H1 (cell line): ENCODE measurements at regions not wholly inside any gene's neighbourhood (a gene's known extent, or its start where the extent isn't known, plus 50 kb on each side); places are given as distances from the start of the nearest gene placed in this dataset.

Experiments
- CTCF ChIA-PET: fragments of 300-600 bp; sonication (Branson Sonifier 250); formaldehyde crosslinking; loops from one replicate; lab custom pipeline; 2021; ENCODE audit not compliant: partially characterized antibody; lab: Charles Lee
- POLR2A ChIA-PET: fragments of 300-600 bp; sonication (Branson Sonifier 250); formaldehyde crosslinking; loops from one replicate; lab custom pipeline; 2021; ENCODE audit warnings: inconsistent platforms; ENCODE audit not compliant: partially characterized antibody; lab: Charles Lee
- DNase-seq, 2 experiments: peaks; one replicate each; pipeline versions ENCODE4 v3.0.0 to v3.0.0-alpha.2; 2010 to 2022; ENCODE audit warnings: low spot score in 2 of 2, low read depth in 1 of 2, mixed read lengths in 1 of 2
- FAIRE-seq: peaks from 2 replicates; lab custom pipeline; 2011; peaks lifted over from hg19 to GRCh38; lab: Jason Lieb, UNC
- H2AFZ ChIP-seq: 2 replicates; pipeline ENCODE4 v1.8.1; 2012; ENCODE audit warnings: low read length, inconsistent platforms
- H2AK5ac ChIP-seq: 2 replicates; pipeline ENCODE4 v1.6.1; 2013; ENCODE audit warnings: low read depth, low read length
- H2BK120ac ChIP-seq: replicated peaks from 2 replicates; pipeline ENCODE3; 2013; ENCODE audit warnings: low read depth, low read length, inconsistent platforms
- H2BK12ac ChIP-seq: 2 replicates; pipeline ENCODE4 v1.6.1; 2013; ENCODE audit warnings: low read depth, low read length
- H2BK15ac ChIP-seq: 2 replicates; pipeline ENCODE4 v1.6.1; 2013; ENCODE audit warnings: low read length
- H2BK20ac ChIP-seq: 2 replicates; pipeline ENCODE4 v1.6.1; 2013; ENCODE audit warnings: low read length
- H2BK5ac ChIP-seq: 2 replicates; pipeline ENCODE4 v1.6.1; 2013; ENCODE audit warnings: low read depth, low read length
- H3K14ac ChIP-seq: 2 replicates; pipeline ENCODE4 v1.6.1; 2013; ENCODE audit warnings: inconsistent platforms; ENCODE audit not compliant: insufficient read length
- H3K18ac ChIP-seq: 2 replicates; pipeline ENCODE4 v1.6.1; 2013; ENCODE audit warnings: low read length; ENCODE audit errors: extremely low read depth
- H3K23ac ChIP-seq: 2 replicates; pipeline ENCODE4 v1.6.1; 2013; ENCODE audit warnings: inconsistent platforms; ENCODE audit not compliant: insufficient read length
- H3K23me2 ChIP-seq: 2 replicates; pipeline ENCODE4 v1.6.1; 2013; ENCODE audit warnings: low read depth, low read length
- H3K27ac ChIP-seq: 2 replicates; pipeline ENCODE4 v1.6.1; 2011; ENCODE audit warnings: low read depth, low read length, inconsistent platforms
- H3K27me3 ChIP-seq, 4 experiments: replicated peaks in 1 of 4; 1 replicate in 1 of 4; 2 replicates in 3 of 4; pipeline versions ENCODE4 v1.6.1 to v1.8.1; 2011 to 2013; ENCODE audit warnings: low read length in 3 of 4, mild to moderate bottlenecking in 3 of 4, inconsistent platforms in 2 of 4, mixed read lengths in 2 of 4, moderate library complexity in 1 of 4; ENCODE audit not compliant: control insufficient read depth in 3 of 4, insufficient read depth in 3 of 4; ENCODE audit errors: extremely low read depth in 1 of 4
- H3K36me3 ChIP-seq, 4 experiments: 2 replicates each; pipeline versions ENCODE4 v1.6.1 to v1.8.1; 2011 to 2013; ENCODE audit warnings: mild to moderate bottlenecking in 4 of 4, low read length in 3 of 4, moderate library complexity in 2 of 4, control low read depth in 1 of 4, inconsistent platforms in 1 of 4; ENCODE audit not compliant: insufficient read depth in 4 of 4, control insufficient read depth in 2 of 4
- H3K4ac ChIP-seq: replicated peaks from 2 replicates; pipeline ENCODE3; 2013; ENCODE audit warnings: low read length, low read depth, mixed read lengths, inconsistent platforms; ENCODE audit not compliant: insufficient read length
- H3K4me1 ChIP-seq, 4 experiments: replicated peaks in 1 of 4; 1 replicate in 1 of 4; 2 replicates in 3 of 4; pipeline versions ENCODE4 v1.6.1 to v1.8.1; 2011 to 2013; ENCODE audit warnings: low read length in 3 of 4, inconsistent platforms in 2 of 4, mixed read lengths in 1 of 4; ENCODE audit not compliant: insufficient read depth in 4 of 4, control insufficient read depth in 3 of 4
- H3K4me2 ChIP-seq, 2 experiments: 2 replicates each; pipeline versions ENCODE4 v1.6.1 to v1.8.1; 2011 to 2013; ENCODE audit warnings: low read depth in 2 of 2, low read length in 2 of 2, control low read depth in 1 of 2, inconsistent platforms in 1 of 2, mild to moderate bottlenecking in 1 of 2; ENCODE audit not compliant: insufficient read depth in 1 of 2
- H3K4me3 ChIP-seq, 4 experiments: fragments of 200-600, 300-600 bp in 1 of 4; sonication (generic), shearing (Covaris generic), sonication (Bioruptor Twin) in 1 of 4; 2 replicates each; pipeline versions ENCODE4 v1.5.1 to v1.8.1; 2011 to 2016; ENCODE audit warnings: low read length in 4 of 4, low read depth in 3 of 4, control low read depth in 2 of 4, inconsistent platforms in 2 of 4, mild to moderate bottlenecking in 2 of 4, mixed read lengths in 1 of 4, moderate library complexity in 1 of 4; ENCODE audit not compliant: insufficient read depth in 2 of 4; ENCODE audit errors: extremely low read depth in 1 of 4
- H3K56ac ChIP-seq: replicated peaks from 2 replicates; pipeline ENCODE3; 2013; ENCODE audit warnings: low read depth, mild to moderate bottlenecking, mixed read lengths, low read length, inconsistent platforms; ENCODE audit not compliant: insufficient read length
- H3K79me1 ChIP-seq: 2 replicates; pipeline ENCODE4 v1.6.1; 2013; ENCODE audit warnings: low read depth, low read length, control low read depth
- H3K79me2 ChIP-seq, 2 experiments: 2 replicates each; pipeline versions ENCODE4 v1.6.1 to v1.8.1; 2012 to 2013; ENCODE audit warnings: low read length in 2 of 2, mild to moderate bottlenecking in 2 of 2, inconsistent platforms in 1 of 2; ENCODE audit not compliant: insufficient read depth in 2 of 2, control insufficient read depth in 1 of 2
- H3K9ac ChIP-seq, 4 experiments: replicated peaks in 1 of 4; 1 replicate in 1 of 4; 2 replicates in 3 of 4; pipeline versions ENCODE4 v1.6.1 to v1.8.1; 2011 to 2013; ENCODE audit warnings: low read depth in 3 of 4, low read length in 3 of 4, control low read depth in 2 of 4, mild to moderate bottlenecking in 2 of 4, moderate library complexity in 2 of 4, inconsistent platforms in 1 of 4; ENCODE audit errors: extremely low read depth in 1 of 4
- H3K9me3 ChIP-seq, 2 experiments: 2 replicates each; pipeline versions ENCODE4 v1.6.1 to v1.8.1; 2012 to 2013; ENCODE audit warnings: mild to moderate bottlenecking in 2 of 2, moderate library complexity in 2 of 2, control low read depth in 1 of 2, inconsistent platforms in 1 of 2, low read depth in 1 of 2, low read length in 1 of 2, mixed read lengths in 1 of 2; ENCODE audit not compliant: insufficient read depth in 2 of 2
- H4K20me1 ChIP-seq, 2 experiments: replicated peaks in 1 of 2; 2 replicates each; pipeline versions ENCODE3 to v1.8.1; 2011 to 2013; ENCODE audit warnings: inconsistent platforms in 2 of 2, low read length in 2 of 2, mild to moderate bottlenecking in 1 of 2; ENCODE audit not compliant: insufficient read depth in 2 of 2, control insufficient read depth in 1 of 2
- H4K5ac ChIP-seq: 2 replicates; pipeline ENCODE4 v1.6.1; 2013; ENCODE audit warnings: low read length, low read depth, mixed read lengths, inconsistent platforms; ENCODE audit not compliant: insufficient read length
- H4K8ac ChIP-seq: 2 replicates; pipeline ENCODE4 v1.8.0; 2013; ENCODE audit warnings: mild to moderate bottlenecking, moderate library complexity, low read length, inconsistent platforms; ENCODE audit not compliant: insufficient read depth; ENCODE audit errors: extremely low read depth
- H4K91ac ChIP-seq: replicated peaks from 2 replicates; pipeline ENCODE3; 2013; ENCODE audit warnings: low read length, mixed read lengths, inconsistent platforms; ENCODE audit not compliant: insufficient read length
- ASH2L ChIP-seq: fragments of 200-600, 300-600 bp; sonication (generic); IDR thresholded peaks from one replicate; pipeline ENCODE4 v1.7.1; 2017; ENCODE audit warnings: low read length
- CBX8 ChIP-seq: fragments of 300-800, 300-1000 bp; sonication (generic); IDR thresholded peaks from 2 replicates; pipeline ENCODE4 v1.7.1; 2016; ENCODE audit warnings: low read depth, low read length, borderline replicate concordance
- CEBPB ChIP-seq: IDR thresholded peaks from 2 replicates; pipeline ENCODE4 v1.6.1; 2012; ENCODE audit warnings: low read depth, low read length
- CTBP2 ChIP-seq: IDR thresholded peaks from 2 replicates; pipeline ENCODE4 v1.7.0; 2011; ENCODE audit warnings: borderline replicate concordance, mild to moderate bottlenecking, moderate library complexity, mixed read lengths, low read length; ENCODE audit not compliant: insufficient read depth, insufficient read length
- CTCF ChIP-seq, 3 experiments: IDR thresholded peaks; 1 replicate in 2 of 3; 2 replicates in 1 of 3; pipeline versions ENCODE4 v1.5.1 to v1.6.1; 2011; ENCODE audit warnings: low read length in 3 of 3, mild to moderate bottlenecking in 3 of 3, inconsistent platforms in 2 of 3, low read depth in 1 of 3, moderate library complexity in 1 of 3; ENCODE audit not compliant: insufficient read depth in 1 of 3; ENCODE audit errors: control extremely low read depth in 1 of 3
- FOSL1 ChIP-seq: IDR thresholded peaks from 2 replicates; pipeline ENCODE4 v1.6.1; 2011; ENCODE audit warnings: mild to moderate bottlenecking, low read depth, low read length, moderate library complexity; ENCODE audit not compliant: insufficient read depth
- KDM1A ChIP-seq: fragments of 200-600, 300-600 bp; sonication (generic); IDR thresholded peaks from 2 replicates; pipeline ENCODE4 v1.7.1; 2016; ENCODE audit warnings: mild to moderate bottlenecking, low read length, borderline replicate concordance
- POLR2A ChIP-seq, 2 experiments: IDR thresholded peaks; 1 replicate in 1 of 2; 2 replicates in 1 of 2; pipeline ENCODE4 v1.6.1; 2011; ENCODE audit warnings: low read depth in 2 of 2, low read length in 2 of 2, mild to moderate bottlenecking in 2 of 2; ENCODE audit errors: control extremely low read depth in 1 of 2
- POU5F1 ChIP-seq: IDR thresholded peaks from 2 replicates; pipeline ENCODE4 v1.6.1; 2011; ENCODE audit warnings: low read depth, mild to moderate bottlenecking, low read length, moderate library complexity
- RNF2 ChIP-seq: fragments of 200-900, 300-1000 bp; sonication (generic); IDR thresholded peaks from 2 replicates; pipeline ENCODE4 v1.7.1; 2016; ENCODE audit warnings: borderline replicate concordance, low read depth, mild to moderate bottlenecking, antibody characterized with exemption, low read length; ENCODE audit not compliant: poor library complexity, severe bottlenecking; ENCODE audit errors: missing control alignments
- SIRT6 ChIP-seq: IDR thresholded peaks from one replicate; pipeline ENCODE4 v1.7.1; 2012; ENCODE audit warnings: low read length, inconsistent platforms
- SRF ChIP-seq: IDR thresholded peaks from 2 replicates; pipeline ENCODE4 v1.6.1; 2011; ENCODE audit warnings: mild to moderate bottlenecking, low read depth, low read length, moderate library complexity
- WGBS, 2 experiments: shearing (Covaris generic) in 1 of 2; methylation state at CpG; one replicate each; pipeline versions ENCODE4 v1.1.6 to v1.1.7; 2013 to 2015; ENCODE audit warnings: low lambda C conversion rate in 2 of 2, mixed read lengths in 2 of 2, inconsistent platforms in 1 of 2, low coverage in 1 of 2, missing lambda C conversion rate in 1 of 2; ENCODE audit not compliant: insufficient replicate concordance in 2 of 2, insufficient coverage in 1 of 2, insufficient read length in 1 of 2; ENCODE audit errors: extremely low coverage in 1 of 2, missing lambda C conversion rate in 1 of 2; 5-methylcytosine and 5-hydroxymethylcytosine counted together

GRCh38 chr10:78254013-78254412 is 220.3 kb downstream of the RPS24 start:
- Histone ChIP-seq H2BK15ac (no peak overlapping the region), H4K20me1 (no peaks in the 10 kb centered on the region), H3K4me1 (no peaks in the 10 kb centered on the region), H2AK5ac (no peak overlapping the region), H2BK5ac (no peak overlapping the region), H4K8ac (no peak overlapping the region), H3K4ac (no peak overlapping the region), H3K27me3 (no peaks in the 10 kb centered on the region), H3K14ac (no peak overlapping the region), H4K5ac (no peak overlapping the region), H2BK12ac (no peak overlapping the region), H3K4me3 (no peak overlapping the region), H3K23ac (no peak overlapping the region), H2BK20ac (no peak overlapping the region), H3K56ac (no peak overlapping the region), H2BK120ac (no peak overlapping the region), H3K36me3 (no peaks in the 10 kb centered on the region), H3K79me2 (no peaks in the 10 kb centered on the region), H3K23me2 (no peaks in the 10 kb centered on the region), H3K18ac (no peak overlapping the region), H2AFZ (no peak overlapping the region), H3K4me2 (no peak overlapping the region), H3K79me1 (no peaks in the 10 kb centered on the region), H4K91ac (no peak overlapping the region), H3K27ac (no peak overlapping the region), H3K9me3 (no peaks in the 10 kb centered on the region), H3K9ac (no peak overlapping the region)
- POLR2A ChIA-PET: no interaction called here
- DNase-seq (no peak), FAIRE-seq (no peak)
- CTCF ChIA-PET: interaction anchor here (1.2 to 1.7 kb wide), 3 partner anchors 17 to 125 kb away, joined by 3 to 5 read pairs (median 3); no protein-coding TSS in a partner anchor
- TF ChIP-seq SRF (no peak), CBX8 (no peak), CEBPB (no peak), CTCF (IDR thresholded peaks at IDR 0.05; ENCODE audit: control extremely low read depth in 1 of 3, insufficient read depth in 1 of 3, low read depth in 1 of 3, low read length in 3 of 3) (no peak), RNF2 (no peak), POU5F1 (no peak), KDM1A (no peak), POLR2A (IDR thresholded peaks at IDR 0.05; ENCODE audit: control extremely low read depth in 1 of 2, low read depth in 2 of 2, low read length in 2 of 2) (no peak), ASH2L (no peak), FOSL1 (no peak), SIRT6 (no peak), CTBP2 (no peak)
- 80% methylated on average over 3 of the region's 3 CpGs; no CpG with 5 or more reads in 1 of the 2 experiments for whole genome bisulfite sequencing, 2 experiments
